HK-2 (cell line): ENCODE measurements at regions not wholly inside any gene's neighbourhood (a gene's known extent, or its start where the extent isn't known, plus 50 kb on each side); places are given as distances from the start of the nearest gene placed in this dataset.
"Not testable (repeated sequence)": the region's sequence is repeated elsewhere in the genome, so short reads cannot be mapped to it uniquely, and the experiment has no call there.

Source experiments
- DNase-seq: peaks from one replicate; pipeline ENCODE4 v3.0.0-alpha.2; 2018; ENCODE audit not compliant: unreplicated experiment

DNA sequence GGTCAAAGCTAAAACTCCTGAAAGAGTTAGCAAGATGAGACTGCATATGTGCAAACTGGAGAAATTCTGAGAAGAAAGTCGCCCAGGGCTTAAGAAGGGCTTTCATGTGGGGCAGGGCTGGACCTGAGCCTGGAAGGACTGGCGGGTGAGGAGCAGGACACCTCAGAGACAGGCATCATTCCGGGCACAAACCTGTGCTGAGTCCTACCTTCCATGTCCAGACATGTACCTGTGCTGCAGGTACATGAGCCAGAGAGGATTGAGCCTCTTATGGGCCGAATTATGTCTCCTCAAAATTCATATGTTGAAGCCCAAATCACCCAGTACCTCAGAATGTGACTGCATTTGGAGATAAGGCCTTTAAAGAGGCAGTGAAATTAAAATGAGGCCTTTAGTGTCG lies 171.0 kb downstream of the QRSL1 start:
- no peak for DNase-seq

DNA sequence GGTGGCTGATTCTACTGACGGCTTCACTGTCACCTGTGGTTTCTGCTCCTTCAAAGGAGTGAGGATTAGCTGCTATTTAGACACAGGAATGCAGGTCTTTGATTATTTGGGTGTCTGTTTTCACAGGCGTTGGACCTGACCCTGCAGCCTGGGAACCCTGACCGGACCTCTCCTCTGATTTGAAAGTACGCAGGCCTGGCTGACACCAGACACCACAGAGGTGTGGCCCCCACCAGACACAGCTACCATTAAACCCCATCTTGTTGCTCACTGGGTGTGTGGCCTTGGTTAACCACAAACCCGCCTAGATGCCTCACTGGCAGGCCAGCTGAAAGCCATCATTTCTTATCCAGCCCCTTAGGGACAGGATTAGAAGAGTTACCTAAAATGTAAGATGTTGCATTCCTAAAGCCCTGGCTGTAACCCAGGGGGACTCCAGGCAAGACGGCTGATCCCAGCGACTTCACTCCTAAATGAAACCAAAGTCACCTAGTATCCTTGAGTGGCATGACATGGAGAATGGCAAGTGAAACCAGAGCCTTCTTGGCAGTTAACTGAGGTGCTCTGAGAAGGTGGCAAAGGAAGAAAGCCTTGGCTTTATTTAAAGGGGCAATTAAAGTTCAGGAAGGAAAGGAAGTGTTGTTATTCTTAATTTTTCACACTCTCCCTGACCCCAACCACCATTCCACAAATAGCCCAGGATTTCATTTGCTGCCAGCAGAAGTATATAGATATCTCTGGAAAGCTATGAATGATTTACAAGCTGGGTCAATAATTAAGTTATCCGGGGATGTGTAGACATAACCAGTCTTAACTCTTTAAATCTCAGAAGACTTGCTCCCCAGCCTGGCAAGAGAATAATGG lies 169.9 kb downstream of the QRSL1 start:
- DNase-seq: peak; percentile 81

DNA sequence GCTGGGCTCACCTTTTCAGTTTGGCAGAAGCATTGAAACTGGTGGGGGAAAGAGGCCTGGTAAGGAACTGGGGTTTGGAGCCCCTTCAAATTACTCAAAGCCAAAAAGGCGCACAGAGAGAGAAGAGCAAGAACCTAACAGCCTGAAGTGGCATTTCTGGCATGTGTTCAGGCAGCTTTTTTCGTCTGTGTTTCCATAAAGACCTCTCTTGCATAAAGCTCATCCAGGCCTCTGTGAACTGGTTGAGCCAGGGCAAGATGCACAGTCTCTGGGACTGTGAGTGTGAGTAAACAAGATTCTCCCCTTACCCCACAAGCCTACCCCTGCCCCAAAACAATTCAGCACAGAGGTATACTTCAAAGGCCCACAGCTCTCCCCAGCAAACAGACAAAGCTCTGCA lies 167.8 kb downstream of the QRSL1 start:
- no peak for DNase-seq

DNA sequence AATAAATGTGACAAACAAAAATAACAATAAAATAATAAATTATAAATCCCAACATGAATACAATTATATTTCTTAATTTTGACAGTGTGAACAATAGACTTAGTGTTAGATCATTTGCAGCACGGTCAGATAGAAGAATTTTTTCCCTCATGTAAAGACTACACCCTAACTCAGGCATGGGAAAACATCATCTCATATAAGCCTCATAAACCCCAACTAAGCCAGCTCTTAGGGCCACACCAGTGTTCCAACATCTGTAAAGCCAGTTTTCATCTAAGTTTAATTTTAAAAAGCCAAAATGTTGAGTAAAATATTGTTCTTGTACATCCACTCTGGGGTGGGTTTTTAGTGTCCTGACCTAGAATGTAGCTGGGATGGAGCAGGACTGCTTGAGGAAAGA lies 167.4 kb downstream of the QRSL1 start:
- DNase-seq: no peak

DNA sequence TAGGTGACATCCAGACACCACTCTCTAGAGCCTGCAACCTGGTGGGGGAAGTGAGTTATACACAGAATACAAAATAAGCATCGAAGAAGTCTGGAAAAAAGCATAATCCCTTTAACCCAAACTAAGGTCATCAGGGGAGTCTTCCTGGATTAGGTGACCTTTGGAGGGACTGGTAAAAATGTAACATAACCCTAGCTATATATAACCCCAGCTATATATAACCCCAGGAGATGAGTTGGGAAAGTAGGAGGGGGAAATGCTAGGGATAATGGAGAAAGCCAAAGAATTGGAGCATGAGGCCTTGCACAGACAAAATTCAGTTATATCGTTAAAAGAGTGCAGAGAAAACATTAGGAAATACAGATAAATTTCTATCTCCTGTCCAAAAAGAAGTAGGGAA lies 164.8 kb downstream of the QRSL1 start:
- no peak for DNase-seq

DNA sequence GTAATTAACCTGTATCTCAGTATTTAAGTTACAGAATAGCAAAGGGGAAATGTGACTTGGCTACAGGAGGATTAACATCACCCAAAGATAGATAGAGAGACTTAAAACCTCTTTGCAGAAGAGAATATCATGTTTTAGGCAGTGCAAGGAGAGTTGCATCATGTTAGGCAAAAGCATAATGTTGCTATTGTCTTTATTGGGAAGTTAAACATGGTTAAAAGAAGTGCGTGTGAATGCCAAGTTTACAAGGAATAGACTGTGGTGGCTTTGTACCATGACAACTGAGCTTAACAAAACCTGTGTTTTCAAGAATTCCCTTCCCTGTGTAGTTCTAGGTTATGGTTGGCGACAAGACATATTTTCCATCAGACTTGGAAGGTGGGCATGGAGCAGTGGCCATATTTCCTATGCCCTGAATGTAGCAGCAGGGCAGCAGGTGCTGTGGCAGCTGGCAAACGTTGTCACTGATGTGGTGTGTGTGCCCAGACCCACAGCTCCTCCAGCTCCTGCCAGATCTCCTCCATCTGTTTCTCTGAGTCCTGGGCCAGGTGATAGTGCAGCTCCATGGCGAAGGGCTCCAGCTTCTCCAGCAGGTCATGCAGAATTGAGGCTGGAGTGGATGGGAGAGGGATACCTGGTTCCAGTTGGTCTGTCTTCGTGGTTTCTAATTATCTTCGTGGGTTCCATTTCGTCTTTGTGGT lies 163.3 kb downstream of the QRSL1 start:
- no peak for DNase-seq

DNA sequence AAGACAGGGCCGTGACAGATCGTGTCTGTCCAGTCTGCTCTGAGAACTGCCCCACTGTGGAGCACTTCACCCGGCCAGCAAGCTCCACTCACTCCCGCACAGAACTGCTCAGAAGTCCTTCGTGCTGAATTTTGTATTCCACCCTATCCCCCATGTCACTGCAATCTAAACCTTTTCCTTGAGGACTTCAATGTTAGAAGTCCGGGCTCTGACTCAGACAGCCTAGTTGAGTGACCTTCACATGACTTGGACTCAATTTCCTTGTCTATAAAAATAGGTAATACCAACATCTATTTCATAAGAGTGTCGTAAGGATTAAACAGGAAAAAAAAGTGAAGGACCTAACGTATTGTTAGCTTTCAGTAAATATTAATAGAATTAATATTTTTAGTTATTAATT lies 161.6 kb downstream of the QRSL1 start:
- no peak for DNase-seq

DNA sequence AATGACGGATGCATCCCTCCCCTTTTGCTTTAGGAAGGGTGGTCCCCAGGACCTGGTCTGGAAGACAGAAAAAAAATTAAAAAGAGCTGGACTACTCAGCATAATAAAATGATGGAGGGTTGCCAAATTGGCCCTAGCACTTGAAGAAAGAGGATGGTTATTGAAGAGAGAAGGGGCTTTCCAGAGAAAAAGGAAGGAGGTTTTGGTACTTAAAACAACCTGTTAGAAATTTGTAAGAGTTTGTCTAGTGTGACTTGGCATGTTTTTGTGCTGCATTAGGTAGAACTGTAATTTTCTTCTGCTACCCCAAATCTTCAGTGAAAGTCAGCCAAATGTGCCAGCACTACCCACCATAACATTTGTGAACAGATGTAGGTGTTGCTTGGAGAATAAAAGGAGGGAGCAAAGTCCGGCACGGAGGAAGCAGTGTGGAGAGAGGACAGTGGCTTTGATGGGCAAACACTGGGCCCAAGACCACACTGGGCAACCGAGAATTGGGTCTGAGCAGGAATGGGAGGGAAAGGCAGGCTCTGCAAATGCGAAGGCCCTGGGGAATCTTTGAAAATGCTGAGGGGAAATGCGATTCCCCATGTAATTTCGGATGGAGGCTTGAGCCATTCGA lies 160.9 kb downstream of the QRSL1 start:
- DNase-seq: no peak

DNA sequence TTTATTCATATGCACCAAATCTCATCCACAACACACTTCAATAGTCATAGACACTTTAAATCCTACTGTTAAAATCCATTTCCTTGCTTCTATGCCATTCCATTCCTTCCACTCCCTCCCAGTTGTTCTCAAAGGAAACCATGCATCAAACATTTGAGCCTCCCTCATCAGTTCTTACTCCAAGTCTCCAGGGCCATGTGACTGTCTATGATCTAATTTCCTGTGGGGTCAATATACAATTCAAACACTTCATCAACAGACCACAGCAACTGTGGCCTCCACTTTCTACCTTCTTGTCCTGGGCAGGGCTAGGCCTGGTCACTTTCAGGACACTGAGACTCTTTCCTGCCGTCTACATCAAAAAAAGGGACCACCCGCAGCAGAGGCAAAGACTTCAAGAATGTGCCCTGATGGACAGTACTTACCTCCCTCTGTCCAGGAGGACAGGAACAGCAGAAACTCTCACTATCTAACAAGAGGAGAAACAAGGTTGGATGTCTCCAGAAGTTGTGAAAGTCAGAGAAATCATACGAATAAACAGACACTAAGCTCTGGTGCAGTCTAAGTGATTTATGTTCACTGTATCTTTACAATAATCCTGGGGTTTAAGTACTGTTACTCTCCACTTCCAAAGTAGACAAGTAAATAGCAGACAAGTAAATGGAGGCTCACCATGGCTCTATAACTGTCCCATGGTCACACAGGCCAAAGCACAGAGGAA lies 160.2 kb downstream of the QRSL1 start:
- DNase-seq: no peak

DNA sequence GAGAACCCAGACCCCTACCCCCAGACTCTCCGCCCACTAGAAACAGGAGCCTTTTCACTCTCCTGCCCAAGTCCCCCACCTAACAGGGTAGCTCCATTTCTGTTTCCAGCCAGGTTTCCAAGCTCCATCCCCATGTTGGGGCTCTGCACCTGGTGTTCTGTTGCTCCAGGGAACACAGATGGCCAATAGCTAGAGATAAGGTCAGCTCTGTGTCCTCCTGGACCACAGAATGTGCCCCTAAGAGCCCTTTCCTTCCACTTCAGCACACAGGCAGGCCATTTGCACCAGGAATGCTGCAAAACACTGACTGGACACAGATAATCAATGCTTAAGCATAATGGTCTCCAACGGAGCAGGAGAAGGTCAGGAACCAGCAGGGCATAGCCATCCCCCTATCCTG lies 159.4 kb downstream of the QRSL1 start:
- no peak for DNase-seq

DNA sequence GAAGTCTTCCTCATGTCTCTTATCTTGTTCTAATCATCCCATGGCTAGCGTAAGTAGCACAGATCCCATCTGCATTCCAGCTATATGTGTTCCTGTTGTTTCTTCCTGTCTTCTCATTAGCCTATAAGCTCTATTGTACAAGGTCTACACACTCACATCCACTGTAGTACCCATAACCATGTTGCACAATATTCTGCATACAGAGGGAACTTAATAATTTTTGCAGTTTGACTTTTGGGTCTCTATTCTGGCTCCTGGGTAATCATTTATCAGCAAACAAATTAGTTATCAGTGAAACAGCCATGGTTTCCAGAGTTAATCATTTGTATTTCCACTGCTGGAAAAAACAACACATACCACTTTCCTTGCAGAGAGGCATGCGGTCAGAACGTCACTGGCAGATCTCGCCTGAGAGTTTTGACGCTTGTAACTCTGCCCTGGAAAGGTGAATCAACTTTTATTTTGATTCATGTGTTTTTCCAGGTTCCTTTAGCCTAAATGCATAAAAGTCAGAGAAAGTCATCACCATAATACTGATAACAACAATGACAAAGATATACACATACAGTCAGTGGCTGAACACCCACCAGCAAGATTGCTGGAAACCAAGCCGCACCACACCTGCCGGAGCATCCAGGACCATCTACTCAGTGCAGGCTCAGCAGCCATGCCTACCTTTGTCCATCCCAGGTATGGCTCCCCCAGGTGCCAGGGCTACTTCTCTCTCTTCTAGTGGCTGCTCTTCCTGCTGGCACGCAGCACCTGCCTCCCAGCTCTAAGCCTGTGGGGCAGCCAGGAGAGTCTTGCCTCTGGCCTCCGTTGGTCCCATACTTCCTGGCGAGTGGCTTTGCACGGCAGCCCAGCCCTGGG lies 158.2 kb downstream of the QRSL1 start:
- peak; percentile 54 for DNase-seq

DNA sequence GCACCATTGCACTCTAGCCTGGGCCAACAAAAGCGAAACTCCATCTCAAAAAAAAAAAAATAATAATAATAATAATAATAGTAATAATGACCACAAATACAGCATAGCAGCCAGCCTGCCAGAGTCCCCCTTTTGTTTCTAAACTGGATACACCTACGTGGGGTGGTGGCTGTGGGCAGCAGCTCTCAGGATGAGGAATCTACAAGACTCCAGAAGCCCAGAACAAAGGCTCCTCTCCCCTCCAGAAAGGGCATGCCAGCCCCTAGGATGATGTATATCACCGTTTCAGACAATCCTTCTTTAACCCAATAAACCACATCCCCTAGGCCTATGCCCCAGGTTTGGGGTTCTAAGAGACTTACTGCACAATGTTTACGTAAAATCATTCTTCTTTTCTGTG lies 155.9 kb downstream of the QRSL1 start:
- no peak for DNase-seq

DNA sequence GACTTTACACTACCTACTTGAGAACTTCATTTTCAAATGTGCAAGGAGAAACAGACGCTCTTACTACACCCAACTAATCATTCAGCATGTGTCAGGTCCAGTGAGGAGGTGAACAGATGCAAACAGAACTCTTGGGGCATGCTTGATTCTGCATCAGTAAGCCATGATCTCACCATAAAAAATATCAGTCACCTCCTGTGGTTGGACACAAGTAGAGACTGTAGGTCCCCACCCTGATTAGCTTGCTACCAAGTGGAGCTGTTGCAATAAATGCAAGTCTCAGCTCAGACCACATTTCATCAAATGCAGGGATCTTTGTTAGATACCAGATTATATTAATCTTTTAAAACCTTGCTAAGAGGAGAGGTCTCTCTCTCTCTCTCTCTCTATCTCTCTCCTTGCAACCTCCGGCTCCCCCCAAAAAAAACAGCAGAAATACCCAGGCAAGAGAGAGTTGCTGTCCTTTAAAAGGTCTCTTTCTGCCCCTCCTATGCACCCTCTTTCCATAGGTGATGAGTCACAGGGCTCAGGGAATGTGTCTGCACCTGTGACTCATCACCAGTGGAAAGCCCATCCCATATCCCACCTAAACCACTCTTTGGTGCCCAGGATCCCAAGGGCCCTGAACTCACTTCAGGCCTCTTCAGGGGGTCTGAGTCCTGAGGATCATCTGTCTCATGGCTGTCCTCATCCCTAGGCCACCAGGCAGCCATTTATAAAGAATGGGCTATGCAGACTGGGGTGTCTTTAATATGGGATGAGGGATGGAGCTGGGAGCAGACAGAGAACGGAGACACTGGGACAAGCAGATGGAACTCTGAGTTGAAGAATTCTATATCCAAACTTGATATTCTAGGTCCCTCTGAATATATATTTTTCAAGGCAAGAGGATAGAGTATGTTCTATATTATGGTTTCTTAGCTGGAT lies 154.5 kb downstream of the QRSL1 start:
- peak; percentile 28 for DNase-seq

DNA sequence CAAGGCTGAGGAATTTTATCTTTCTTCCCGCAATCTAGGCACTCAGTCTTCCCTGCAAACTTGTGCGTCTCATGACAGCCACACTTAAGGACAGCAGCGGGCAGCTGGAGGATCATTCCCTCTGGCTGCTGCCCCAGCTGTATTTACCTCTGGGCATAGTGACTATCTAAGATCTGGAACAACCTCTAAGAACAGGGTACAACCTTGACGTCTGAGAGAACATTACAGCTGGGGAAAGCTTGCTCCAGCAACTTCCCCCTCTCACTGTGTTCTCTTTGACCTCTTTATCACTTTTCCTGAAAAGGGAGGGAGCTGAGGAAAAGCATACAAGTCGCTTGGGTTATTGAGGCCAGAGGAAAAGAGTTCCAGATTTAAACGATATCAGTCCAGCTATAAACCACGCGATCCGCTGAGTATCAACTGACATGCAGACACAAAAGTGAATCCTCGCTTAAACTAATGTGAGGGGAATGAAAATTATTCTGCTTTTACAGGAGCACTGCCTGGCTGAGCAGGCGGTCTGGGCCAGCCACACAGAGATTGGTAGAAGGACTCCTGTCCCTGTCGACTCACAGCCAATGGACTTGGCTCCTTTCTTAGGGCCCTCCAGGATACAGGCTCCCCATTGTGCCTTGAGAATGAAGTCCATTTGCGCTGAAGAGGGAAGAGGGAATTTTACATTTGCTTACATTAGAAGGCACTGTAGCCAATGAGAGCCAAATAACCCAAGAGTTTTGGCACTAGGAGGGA lies 153.3 kb downstream of the QRSL1 start:
- no peak for DNase-seq

DNA sequence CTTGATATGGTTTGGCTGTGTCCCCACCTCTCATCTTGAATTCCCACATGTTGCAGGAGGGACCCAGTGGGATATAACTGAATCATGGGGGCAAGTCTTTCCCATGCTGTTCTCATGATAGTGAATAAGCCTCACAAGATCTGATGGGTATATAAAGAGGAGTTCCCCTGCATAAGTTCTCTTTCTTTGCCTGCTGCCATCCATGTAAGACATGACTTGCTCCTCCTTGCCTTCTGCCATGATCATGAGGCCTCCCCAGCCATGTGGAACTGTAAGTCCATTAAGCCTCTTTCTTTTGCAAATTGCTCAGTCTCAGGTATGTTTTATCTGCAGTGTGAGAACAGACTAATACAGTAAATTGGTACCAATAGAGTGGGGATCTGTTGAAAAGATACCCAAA lies 150.2 kb downstream of the QRSL1 start:
- not testable (repeated sequence) for DNase-seq

DNA sequence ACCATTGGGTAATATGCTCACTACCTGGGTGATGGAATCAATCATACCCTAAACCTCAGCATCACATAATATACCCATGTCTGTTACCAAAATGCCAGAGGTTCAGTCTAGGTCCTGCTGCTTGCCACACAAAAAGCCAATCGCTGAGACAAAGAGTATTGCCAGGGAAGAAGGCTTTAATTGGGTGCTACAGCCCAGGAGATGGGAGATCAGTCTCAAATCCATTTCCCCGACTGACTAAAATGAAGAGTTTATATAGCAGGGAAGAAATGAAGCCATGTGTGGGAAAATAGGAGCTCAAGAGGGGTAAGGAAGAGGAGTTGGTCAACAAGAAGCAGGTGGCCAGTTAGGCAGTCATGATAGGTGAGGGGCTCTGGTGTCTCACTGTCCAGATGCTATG lies 149.6 kb downstream of the QRSL1 start:
- no peak for DNase-seq

DNA sequence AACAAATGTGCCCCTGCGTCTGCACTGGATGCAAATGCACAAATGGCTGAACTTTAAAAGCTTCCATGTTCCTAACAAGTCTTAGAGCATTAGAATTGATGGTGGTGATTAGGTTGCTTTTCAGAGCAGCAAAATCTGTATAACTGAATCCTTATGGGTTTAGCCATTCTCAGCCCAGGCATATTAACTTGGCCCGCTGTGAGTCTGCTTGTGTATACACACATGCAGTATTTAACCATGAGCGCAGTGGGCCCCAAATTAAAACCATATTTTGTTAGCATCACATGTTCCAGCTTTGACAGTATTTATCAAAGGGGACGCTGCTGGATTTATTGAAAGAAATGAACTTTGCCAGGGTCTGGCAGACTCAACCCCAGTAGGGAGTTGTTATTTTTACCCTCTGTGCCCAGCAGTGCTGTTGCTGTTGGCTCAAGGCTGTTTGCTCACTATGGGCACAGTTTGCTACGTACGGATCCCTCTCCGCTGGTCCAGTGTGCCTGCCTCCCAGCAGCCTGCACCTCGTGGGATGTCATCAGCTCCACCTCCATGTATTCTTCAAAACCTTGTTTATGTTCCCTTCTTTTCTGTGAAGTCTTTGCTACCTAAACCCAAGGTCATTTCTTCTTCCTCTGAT lies 144.7 kb downstream of the QRSL1 start:
- no peak for DNase-seq

DNA sequence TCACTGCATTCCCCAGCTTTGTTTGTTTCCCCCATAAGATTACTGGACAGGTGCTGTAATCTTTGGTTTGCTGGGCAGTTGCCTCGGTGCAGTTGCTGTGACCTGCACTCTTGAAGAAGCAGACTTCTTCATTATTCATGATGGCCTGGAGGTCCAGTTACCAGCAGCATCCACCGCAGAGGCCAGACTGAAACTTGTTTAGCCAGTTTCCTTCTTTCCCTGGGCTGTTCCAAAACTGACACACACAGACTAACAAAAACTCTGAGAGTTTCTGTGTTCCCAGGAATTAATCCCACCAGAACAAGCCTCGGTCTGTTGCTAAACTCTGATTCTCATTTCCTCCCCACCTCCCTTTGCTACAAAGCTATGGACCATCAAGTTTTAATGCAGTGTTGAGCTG lies 144.1 kb downstream of the QRSL1 start:
- DNase-seq: no peak
